ENCODE measurements at regions not wholly inside any gene's neighbourhood (a gene's known extent, or its start where the extent isn't known, plus 50 kb on each side); places are given as distances from the start of the nearest gene placed in this dataset.
"Not testable (repeated sequence)": the region's sequence is repeated elsewhere in the genome, so short reads cannot be mapped to it uniquely, and the experiment has no call there.

DNA sequence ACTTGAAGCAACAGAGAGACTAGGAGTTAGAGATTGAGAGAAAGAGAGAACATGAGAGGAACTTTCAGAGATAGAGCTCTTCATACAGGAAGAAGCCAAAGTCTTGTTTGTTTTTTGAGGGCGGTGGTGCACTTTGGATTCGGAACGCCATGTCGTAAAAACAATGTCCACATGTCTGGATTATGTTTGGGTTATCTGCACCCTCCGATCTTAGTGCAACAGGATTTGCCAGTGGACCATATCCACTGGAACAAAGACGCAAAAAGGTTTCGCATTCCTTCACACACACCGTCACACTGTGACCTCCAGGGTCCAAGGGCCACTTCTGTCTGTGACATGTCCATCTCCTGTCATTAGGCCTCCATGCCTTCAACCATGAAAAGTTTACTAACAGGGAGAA, 141.8 kb upstream of the ATP11B start:
- DNase-seq: no peak

GRCh38 chr3:182653065-182653464, 140.2 kb upstream of the ATP11B start:
- not testable (repeated sequence) for DNase-seq

DNA sequence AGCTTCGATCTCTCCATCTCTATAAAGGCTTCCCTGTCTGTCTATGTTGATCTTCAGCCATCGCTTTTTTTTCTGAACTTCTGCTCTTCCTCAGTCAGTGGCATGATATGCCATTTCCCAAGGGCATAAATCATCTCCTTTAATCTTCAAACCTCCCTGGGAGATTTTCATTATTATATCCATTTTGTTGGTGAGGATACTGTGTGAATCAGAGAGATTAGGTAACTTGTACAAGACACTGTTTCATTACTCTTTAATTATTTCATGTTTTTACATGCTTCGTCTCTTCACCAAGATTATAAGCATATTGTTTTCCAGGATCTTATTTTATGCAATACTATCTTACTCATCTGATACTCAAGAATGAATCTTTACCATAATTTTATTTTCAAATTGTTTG, 124.8 kb upstream of the ATP11B start:
- DNase-seq: no peak

GRCh38 chr3:182668974-182669373, 124.3 kb upstream of the ATP11B start:
- no peak for DNase-seq

DNA sequence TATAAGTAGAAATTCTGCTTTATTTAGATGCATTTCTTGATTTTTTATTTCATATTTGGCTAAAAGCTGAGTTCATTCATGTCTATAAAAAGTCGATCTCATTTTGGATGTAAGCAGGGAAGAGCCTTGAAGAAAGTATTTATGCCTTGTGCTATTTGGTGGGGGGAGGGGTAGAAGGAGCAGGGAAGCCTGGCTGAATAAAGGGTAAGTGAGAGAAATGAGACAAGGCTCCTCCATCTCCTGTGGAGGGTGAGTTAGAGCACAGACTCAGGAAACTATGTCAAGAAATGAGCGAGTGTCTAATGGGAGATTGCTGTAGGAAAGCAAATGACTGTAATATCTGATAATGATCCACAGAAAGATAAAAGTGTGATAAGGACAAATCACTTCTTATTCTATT, 121.8 kb upstream of the ATP11B start:
- DNase-seq: no peak

DNA sequence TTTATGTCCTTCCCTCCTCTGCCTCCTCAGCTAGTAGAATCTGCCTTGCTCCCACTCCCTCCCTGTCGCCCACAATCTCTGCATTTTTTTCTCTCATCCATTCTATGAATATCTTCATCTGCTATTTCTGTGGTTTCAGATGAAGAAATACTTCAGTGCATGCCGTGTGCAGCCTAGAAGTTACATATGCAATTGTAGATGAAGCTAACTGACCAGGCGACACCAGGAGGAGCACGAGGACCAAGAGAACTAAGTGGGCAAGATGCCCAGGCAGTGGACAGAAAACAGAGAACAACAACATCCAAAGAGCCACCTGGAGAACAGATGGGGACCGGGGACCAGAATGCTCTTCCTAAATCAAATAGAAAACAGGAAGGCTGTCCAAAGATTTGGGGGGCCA, 121.4 kb upstream of the ATP11B start:
- no peak for DNase-seq

GRCh38 chr3:182673336-182673735, 120.0 kb upstream of the ATP11B start:
- DNase-seq: no peak

DNA sequence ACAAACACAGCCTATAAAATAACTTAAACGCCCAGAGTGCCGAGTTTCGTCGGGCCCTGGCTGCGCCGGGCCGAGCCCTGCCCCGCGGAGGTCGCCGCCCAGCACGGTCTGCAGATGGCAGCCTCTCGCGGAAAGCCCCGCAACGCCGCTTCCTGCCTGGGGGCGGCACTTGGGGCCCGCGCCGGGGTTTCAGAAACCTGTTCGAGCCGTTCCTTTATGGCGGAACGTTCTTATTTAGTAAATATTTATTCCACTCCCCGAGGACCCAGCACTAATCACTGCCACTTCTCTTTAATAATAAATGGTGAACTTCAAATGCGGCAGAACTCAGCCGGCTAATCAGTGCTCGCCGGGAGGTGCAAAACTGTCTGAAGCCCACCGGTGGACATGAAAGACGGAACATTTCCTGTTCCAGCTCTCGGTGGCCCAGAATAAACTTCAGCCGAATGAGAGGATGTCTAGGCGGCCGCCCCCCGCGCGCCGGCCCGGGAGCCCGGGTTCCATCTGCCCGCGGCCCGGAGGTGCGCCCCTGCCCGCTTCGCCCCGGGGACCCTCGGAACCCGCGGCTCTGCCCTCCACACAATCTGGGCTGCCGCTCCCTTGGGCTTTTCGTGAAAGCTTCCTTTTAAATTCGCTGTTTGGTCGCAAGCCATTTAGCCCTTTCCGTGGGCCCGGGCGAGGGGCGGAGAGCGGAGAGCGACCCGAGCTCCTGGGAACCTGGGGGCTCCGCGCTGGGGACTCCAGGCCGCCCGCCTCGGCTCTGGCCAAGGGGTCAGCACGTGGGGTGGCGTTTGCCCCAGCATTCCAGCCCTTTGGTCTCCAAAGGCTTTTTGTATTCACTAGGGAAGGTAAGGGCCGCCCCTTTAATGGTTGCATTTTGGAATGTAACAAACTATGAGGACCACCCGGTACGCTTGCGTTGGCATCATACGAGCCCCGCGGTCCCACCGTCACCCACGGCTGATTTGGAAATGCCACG, 110.8 kb upstream of the ATP11B start:
- DNase-seq: peak in 1 of 2 experiments; percentile 62

- DNase-seq: peak; percentile 32 to 79
Observed at GRCh38 chr3:182683453-182683852, 109.9 kb upstream of the ATP11B start.

GRCh38 chr3:182683858-182684257, 109.4 kb upstream of the ATP11B start:
- no peak for DNase-seq

DNA sequence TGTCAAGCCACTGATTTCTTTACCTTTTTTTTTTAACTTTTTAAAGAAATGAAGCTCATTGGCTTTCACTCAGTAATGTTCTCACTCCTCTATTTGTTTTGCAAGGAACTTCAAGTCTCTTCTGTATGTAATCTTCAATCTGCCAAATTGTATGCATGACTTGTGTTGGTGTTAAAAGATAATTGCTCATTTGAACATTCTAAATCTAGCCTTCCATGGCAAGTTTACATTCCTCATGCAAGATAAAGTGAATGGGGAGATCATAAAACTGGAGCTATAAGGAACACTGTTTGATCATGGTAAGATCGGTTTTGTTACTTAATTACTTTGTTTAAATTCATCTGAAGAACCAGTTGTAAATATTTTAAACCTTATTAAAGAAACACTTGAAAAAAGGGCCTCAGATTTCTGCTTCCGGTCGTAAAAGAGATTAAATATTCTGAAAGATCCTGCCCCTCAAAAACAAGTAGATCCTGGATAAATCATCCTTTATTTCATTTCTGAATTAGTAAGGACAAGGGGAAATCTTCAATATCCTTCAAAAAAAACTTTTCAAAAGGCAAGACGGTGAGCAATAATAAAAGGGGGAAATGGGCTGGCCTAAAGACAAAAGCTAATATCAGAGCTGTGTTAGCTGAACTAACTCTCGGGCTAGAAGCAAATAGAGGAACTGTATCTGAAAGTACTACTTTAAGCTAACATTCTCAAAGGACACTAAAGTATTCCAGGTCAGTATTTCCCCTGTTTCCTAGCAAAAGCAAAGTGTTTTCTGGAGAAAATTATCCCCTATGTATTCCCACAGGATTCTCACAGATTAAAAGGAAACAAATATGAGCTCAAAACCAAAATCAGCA, 107.0 kb upstream of the ATP11B start:
- DNase-seq: no peak

DNA sequence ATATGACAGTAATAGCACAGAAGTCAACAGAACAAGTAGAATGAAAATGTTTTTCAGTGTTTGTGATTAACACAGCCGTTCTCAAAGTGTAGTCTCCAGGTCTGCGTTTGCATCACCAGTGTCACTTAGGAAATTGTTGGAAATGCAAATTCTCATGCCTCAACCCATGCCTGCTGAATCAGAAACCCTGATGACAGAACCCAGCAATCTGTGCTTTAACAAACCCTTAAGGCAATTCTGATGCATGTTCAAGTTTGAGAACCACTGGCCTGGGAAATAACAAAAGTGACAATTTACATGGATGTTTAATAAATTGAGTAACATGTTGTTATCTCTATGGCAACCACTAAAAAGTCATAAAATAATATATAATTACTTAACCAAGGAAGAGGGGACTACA, 103.1 kb upstream of the ATP11B start:
- DNase-seq: no peak

DNA sequence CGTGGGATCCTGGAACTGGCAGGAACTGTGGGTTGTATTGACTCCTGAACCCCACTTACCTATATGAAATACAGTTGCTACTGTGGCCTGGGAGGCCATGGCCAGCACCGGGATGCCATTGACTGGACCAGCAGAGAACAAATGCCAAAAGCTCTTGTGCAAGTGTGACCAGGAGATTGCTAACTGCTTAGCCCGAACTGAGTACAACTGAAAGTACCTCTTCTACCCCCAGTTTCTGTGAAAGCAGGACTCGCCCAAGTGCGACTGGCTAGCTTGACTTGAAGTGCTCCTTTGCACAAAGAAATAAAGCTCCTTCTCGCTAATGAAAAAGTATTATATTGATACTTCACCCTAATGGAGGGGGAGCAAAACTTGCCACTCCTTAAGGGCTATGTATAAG, 101.3 kb upstream of the ATP11B start:
- no peak for DNase-seq

DNA sequence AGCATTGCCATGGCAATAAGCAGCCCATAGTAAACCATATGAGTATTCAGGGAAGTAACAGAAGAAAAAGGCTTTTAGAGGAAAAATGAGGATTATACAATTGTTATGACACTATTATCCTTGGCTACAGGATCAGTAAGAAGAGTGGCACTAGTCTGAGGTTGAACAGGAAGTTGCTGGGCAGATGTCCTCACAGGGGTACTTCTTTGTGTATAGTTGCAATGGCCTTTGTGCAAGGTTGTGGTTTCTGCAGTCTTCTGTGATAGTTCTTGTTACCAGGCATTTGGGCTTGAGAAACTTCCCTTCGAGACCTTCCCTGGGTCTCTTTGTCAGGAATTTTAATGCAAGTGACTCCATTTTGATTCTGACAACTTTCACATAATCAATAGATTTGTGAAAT, 100.6 kb upstream of the ATP11B start:
- no peak for DNase-seq

GRCh38 chr3:182693723-182694122, 99.6 kb upstream of the ATP11B start:
- no peak for DNase-seq

- no peak for DNase-seq
Observed at GRCh38 chr3:182696916-182697315, 96.4 kb upstream of the ATP11B start.

GRCh38 chr3:182697345-182697919, 95.9 kb upstream of the ATP11B start:
- DNase-seq: no peak

DNA sequence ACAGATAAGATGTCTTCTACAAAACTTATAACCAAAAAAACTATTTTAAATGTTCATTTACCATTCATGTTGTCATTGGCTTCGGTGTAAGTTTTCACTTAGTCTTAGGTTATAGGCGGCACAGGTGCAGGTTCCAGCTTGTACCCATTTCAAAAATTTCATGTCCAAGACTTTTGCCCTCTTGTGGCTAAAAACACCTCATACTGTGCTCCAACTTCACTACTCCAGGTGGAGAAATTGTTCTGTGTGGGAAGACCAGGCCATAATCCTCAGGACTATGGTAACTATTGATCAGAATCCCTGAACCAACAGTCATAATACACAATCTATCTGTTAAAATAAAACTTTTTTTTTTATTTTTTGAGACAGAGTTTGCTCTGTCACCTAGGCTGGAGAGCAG, 95.2 kb upstream of the ATP11B start:
- DNase-seq: no peak

DNA sequence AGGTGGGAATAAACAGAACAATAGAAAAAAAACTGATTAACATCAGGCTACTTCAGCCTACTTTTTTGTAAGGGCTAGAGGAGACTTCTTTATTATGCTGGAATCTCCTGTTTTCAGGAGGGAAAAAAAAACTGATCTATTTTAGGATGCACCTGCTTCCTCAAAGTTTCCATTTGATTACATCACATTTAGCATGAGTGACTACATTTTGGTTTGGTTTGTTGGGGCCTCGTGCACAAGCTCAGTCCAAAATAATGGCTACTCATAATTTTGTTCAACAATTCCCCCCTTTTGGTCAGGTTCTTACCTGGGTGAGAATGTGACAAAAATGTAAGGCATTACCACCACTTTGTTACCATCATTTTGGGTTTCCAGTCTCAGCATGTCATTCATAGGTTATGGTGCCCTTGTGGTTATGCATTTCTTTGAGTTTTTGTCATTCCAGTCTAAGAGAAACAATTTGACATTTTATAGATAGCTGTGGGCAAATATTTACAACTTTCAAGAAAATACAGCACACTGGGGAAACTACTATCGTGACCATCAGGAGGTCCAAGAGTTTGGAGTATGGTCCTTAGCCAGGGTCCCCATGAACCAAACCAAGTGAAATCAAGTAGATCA, 93.6 kb upstream of the ATP11B start:
- DNase-seq: no peak

- DNase-seq: no peak
Observed at GRCh38 chr3:182702216-182702615, 91.1 kb upstream of the ATP11B start.

- no peak for DNase-seq
Observed at GRCh38 chr3:182703233-182703632, 90.1 kb upstream of the ATP11B start.

DNA sequence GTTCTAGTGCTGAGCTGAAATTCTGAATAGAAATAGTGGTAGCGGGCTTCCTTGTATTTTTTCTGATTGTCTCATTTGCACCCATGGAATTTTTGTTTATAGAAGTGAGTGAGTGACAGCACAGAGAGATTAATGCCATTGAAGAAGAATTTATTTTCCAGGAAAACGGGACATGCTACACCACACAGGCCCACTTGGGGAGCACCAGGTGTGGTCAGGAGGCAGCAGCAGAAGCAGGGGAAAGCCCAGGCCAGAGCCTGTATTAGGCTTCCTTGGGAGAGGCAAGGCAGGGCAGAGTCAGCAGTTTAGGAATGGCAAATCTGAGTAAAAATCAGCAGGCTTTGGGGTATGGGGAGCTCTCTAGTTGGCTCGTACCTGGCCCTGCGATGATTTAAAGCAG, 88.4 kb upstream of the ATP11B start:
- DNase-seq: peak in 1 of 2 experiments; percentile 3

- DNase-seq: no peak
Observed at GRCh38 chr3:182708810-182709209, 84.5 kb upstream of the ATP11B start.

Data from NCI-H526 (cell line).